H1 (cell line): ENCODE measurements at regions not wholly inside any gene's neighbourhood (a gene's known extent, or its start where the extent isn't known, plus 50 kb on each side); places are given as distances from the start of the nearest gene placed in this dataset.

ENCODE experiments used
- CTCF ChIA-PET: fragments of 300-600 bp; sonication (Branson Sonifier 250); formaldehyde crosslinking; loops from one replicate; lab custom pipeline; 2021; ENCODE audit not compliant: partially characterized antibody; lab: Charles Lee
- POLR2A ChIA-PET: fragments of 300-600 bp; sonication (Branson Sonifier 250); formaldehyde crosslinking; loops from one replicate; lab custom pipeline; 2021; ENCODE audit warnings: inconsistent platforms; ENCODE audit not compliant: partially characterized antibody; lab: Charles Lee
- DNase-seq, 2 experiments: peaks; one replicate each; pipeline versions ENCODE4 v3.0.0 to v3.0.0-alpha.2; 2010 to 2022; ENCODE audit warnings: low spot score in 2 of 2, low read depth in 1 of 2, mixed read lengths in 1 of 2
- FAIRE-seq: peaks from 2 replicates; lab custom pipeline; 2011; peaks lifted over from hg19 to GRCh38; lab: Jason Lieb, UNC
- H2AFZ ChIP-seq: 2 replicates; pipeline ENCODE4 v1.8.1; 2012; ENCODE audit warnings: low read length, inconsistent platforms
- H2AK5ac ChIP-seq: 2 replicates; pipeline ENCODE4 v1.6.1; 2013; ENCODE audit warnings: low read depth, low read length
- H2BK120ac ChIP-seq: replicated peaks from 2 replicates; pipeline ENCODE3; 2013; ENCODE audit warnings: low read depth, low read length, inconsistent platforms
- H2BK12ac ChIP-seq: 2 replicates; pipeline ENCODE4 v1.6.1; 2013; ENCODE audit warnings: low read depth, low read length
- H2BK15ac ChIP-seq: 2 replicates; pipeline ENCODE4 v1.6.1; 2013; ENCODE audit warnings: low read length
- H2BK20ac ChIP-seq: 2 replicates; pipeline ENCODE4 v1.6.1; 2013; ENCODE audit warnings: low read length
- H2BK5ac ChIP-seq: 2 replicates; pipeline ENCODE4 v1.6.1; 2013; ENCODE audit warnings: low read depth, low read length
- H3K14ac ChIP-seq: 2 replicates; pipeline ENCODE4 v1.6.1; 2013; ENCODE audit warnings: inconsistent platforms; ENCODE audit not compliant: insufficient read length
- H3K18ac ChIP-seq: 2 replicates; pipeline ENCODE4 v1.6.1; 2013; ENCODE audit warnings: low read length; ENCODE audit errors: extremely low read depth
- H3K23ac ChIP-seq: 2 replicates; pipeline ENCODE4 v1.6.1; 2013; ENCODE audit warnings: inconsistent platforms; ENCODE audit not compliant: insufficient read length
- H3K23me2 ChIP-seq: 2 replicates; pipeline ENCODE4 v1.6.1; 2013; ENCODE audit warnings: low read depth, low read length
- H3K27ac ChIP-seq: 2 replicates; pipeline ENCODE4 v1.6.1; 2011; ENCODE audit warnings: low read depth, low read length, inconsistent platforms
- H3K27me3 ChIP-seq, 4 experiments: replicated peaks in 1 of 4; 1 replicate in 1 of 4; 2 replicates in 3 of 4; pipeline versions ENCODE4 v1.6.1 to v1.8.1; 2011 to 2013; ENCODE audit warnings: low read length in 3 of 4, mild to moderate bottlenecking in 3 of 4, inconsistent platforms in 2 of 4, mixed read lengths in 2 of 4, moderate library complexity in 1 of 4; ENCODE audit not compliant: control insufficient read depth in 3 of 4, insufficient read depth in 3 of 4; ENCODE audit errors: extremely low read depth in 1 of 4
- H3K36me3 ChIP-seq, 4 experiments: 2 replicates each; pipeline versions ENCODE4 v1.6.1 to v1.8.1; 2011 to 2013; ENCODE audit warnings: mild to moderate bottlenecking in 4 of 4, low read length in 3 of 4, moderate library complexity in 2 of 4, control low read depth in 1 of 4, inconsistent platforms in 1 of 4; ENCODE audit not compliant: insufficient read depth in 4 of 4, control insufficient read depth in 2 of 4
- H3K4ac ChIP-seq: replicated peaks from 2 replicates; pipeline ENCODE3; 2013; ENCODE audit warnings: low read length, low read depth, mixed read lengths, inconsistent platforms; ENCODE audit not compliant: insufficient read length
- H3K4me1 ChIP-seq, 4 experiments: replicated peaks in 1 of 4; 1 replicate in 1 of 4; 2 replicates in 3 of 4; pipeline versions ENCODE4 v1.6.1 to v1.8.1; 2011 to 2013; ENCODE audit warnings: low read length in 3 of 4, inconsistent platforms in 2 of 4, mixed read lengths in 1 of 4; ENCODE audit not compliant: insufficient read depth in 4 of 4, control insufficient read depth in 3 of 4
- H3K4me2 ChIP-seq, 2 experiments: 2 replicates each; pipeline versions ENCODE4 v1.6.1 to v1.8.1; 2011 to 2013; ENCODE audit warnings: low read depth in 2 of 2, low read length in 2 of 2, control low read depth in 1 of 2, inconsistent platforms in 1 of 2, mild to moderate bottlenecking in 1 of 2; ENCODE audit not compliant: insufficient read depth in 1 of 2
- H3K4me3 ChIP-seq, 4 experiments: fragments of 200-600, 300-600 bp in 1 of 4; sonication (generic), shearing (Covaris generic), sonication (Bioruptor Twin) in 1 of 4; 2 replicates each; pipeline versions ENCODE4 v1.5.1 to v1.8.1; 2011 to 2016; ENCODE audit warnings: low read length in 4 of 4, low read depth in 3 of 4, control low read depth in 2 of 4, inconsistent platforms in 2 of 4, mild to moderate bottlenecking in 2 of 4, mixed read lengths in 1 of 4, moderate library complexity in 1 of 4; ENCODE audit not compliant: insufficient read depth in 2 of 4; ENCODE audit errors: extremely low read depth in 1 of 4
- H3K56ac ChIP-seq: replicated peaks from 2 replicates; pipeline ENCODE3; 2013; ENCODE audit warnings: low read depth, mild to moderate bottlenecking, mixed read lengths, low read length, inconsistent platforms; ENCODE audit not compliant: insufficient read length
- H3K79me1 ChIP-seq: 2 replicates; pipeline ENCODE4 v1.6.1; 2013; ENCODE audit warnings: low read depth, low read length, control low read depth
- H3K79me2 ChIP-seq, 2 experiments: 2 replicates each; pipeline versions ENCODE4 v1.6.1 to v1.8.1; 2012 to 2013; ENCODE audit warnings: low read length in 2 of 2, mild to moderate bottlenecking in 2 of 2, inconsistent platforms in 1 of 2; ENCODE audit not compliant: insufficient read depth in 2 of 2, control insufficient read depth in 1 of 2
- H3K9ac ChIP-seq, 4 experiments: replicated peaks in 1 of 4; 1 replicate in 1 of 4; 2 replicates in 3 of 4; pipeline versions ENCODE4 v1.6.1 to v1.8.1; 2011 to 2013; ENCODE audit warnings: low read depth in 3 of 4, low read length in 3 of 4, control low read depth in 2 of 4, mild to moderate bottlenecking in 2 of 4, moderate library complexity in 2 of 4, inconsistent platforms in 1 of 4; ENCODE audit errors: extremely low read depth in 1 of 4
- H3K9me3 ChIP-seq, 2 experiments: 2 replicates each; pipeline versions ENCODE4 v1.6.1 to v1.8.1; 2012 to 2013; ENCODE audit warnings: mild to moderate bottlenecking in 2 of 2, moderate library complexity in 2 of 2, control low read depth in 1 of 2, inconsistent platforms in 1 of 2, low read depth in 1 of 2, low read length in 1 of 2, mixed read lengths in 1 of 2; ENCODE audit not compliant: insufficient read depth in 2 of 2
- H4K20me1 ChIP-seq, 2 experiments: replicated peaks in 1 of 2; 2 replicates each; pipeline versions ENCODE3 to v1.8.1; 2011 to 2013; ENCODE audit warnings: inconsistent platforms in 2 of 2, low read length in 2 of 2, mild to moderate bottlenecking in 1 of 2; ENCODE audit not compliant: insufficient read depth in 2 of 2, control insufficient read depth in 1 of 2
- H4K5ac ChIP-seq: 2 replicates; pipeline ENCODE4 v1.6.1; 2013; ENCODE audit warnings: low read length, low read depth, mixed read lengths, inconsistent platforms; ENCODE audit not compliant: insufficient read length
- H4K8ac ChIP-seq: 2 replicates; pipeline ENCODE4 v1.8.0; 2013; ENCODE audit warnings: mild to moderate bottlenecking, moderate library complexity, low read length, inconsistent platforms; ENCODE audit not compliant: insufficient read depth; ENCODE audit errors: extremely low read depth
- H4K91ac ChIP-seq: replicated peaks from 2 replicates; pipeline ENCODE3; 2013; ENCODE audit warnings: low read length, mixed read lengths, inconsistent platforms; ENCODE audit not compliant: insufficient read length
- CBX5 ChIP-seq: fragments of 300-800, 300-1000 bp; sonication (generic); IDR thresholded peaks from 2 replicates; pipeline ENCODE4 v1.7.1; 2016; ENCODE audit warnings: antibody characterized with exemption, low read length, low read depth
- CTCF ChIP-seq, 3 experiments: IDR thresholded peaks; 1 replicate in 2 of 3; 2 replicates in 1 of 3; pipeline versions ENCODE4 v1.5.1 to v1.6.1; 2011; ENCODE audit warnings: low read length in 3 of 3, mild to moderate bottlenecking in 3 of 3, inconsistent platforms in 2 of 3, low read depth in 1 of 3, moderate library complexity in 1 of 3; ENCODE audit not compliant: insufficient read depth in 1 of 3; ENCODE audit errors: control extremely low read depth in 1 of 3
- EP300 ChIP-seq, 2 experiments: IDR thresholded peaks; 1 replicate in 1 of 2; 2 replicates in 1 of 2; pipeline ENCODE4 v1.6.1; 2011 to 2012; ENCODE audit warnings: low read depth in 2 of 2, low read length in 2 of 2, mild to moderate bottlenecking in 2 of 2, borderline replicate concordance in 1 of 2, inconsistent platforms in 1 of 2, moderate library complexity in 1 of 2
- HDAC6 ChIP-seq: IDR thresholded peaks from one replicate; pipeline ENCODE4 v1.7.1; 2012; ENCODE audit warnings: low read depth, mild to moderate bottlenecking, inconsistent platforms, low read length, moderate library complexity
- JUN ChIP-seq: IDR thresholded peaks from 2 replicates; pipeline ENCODE4 v1.6.1; 2011; ENCODE audit warnings: low read depth, mild to moderate bottlenecking, improper control_type of control experiment, low read length
- KDM1A ChIP-seq: fragments of 200-600, 300-600 bp; sonication (generic); IDR thresholded peaks from 2 replicates; pipeline ENCODE4 v1.7.1; 2016; ENCODE audit warnings: mild to moderate bottlenecking, low read length, borderline replicate concordance
- RNF2 ChIP-seq: fragments of 200-900, 300-1000 bp; sonication (generic); IDR thresholded peaks from 2 replicates; pipeline ENCODE4 v1.7.1; 2016; ENCODE audit warnings: borderline replicate concordance, low read depth, mild to moderate bottlenecking, antibody characterized with exemption, low read length; ENCODE audit not compliant: poor library complexity, severe bottlenecking; ENCODE audit errors: missing control alignments
- TAF7 ChIP-seq: optimal IDR thresholded peaks from 2 replicates; pipeline ENCODE3; 2011; ENCODE audit warnings: low read depth, mild to moderate bottlenecking, inconsistent platforms, low read length, moderate library complexity, borderline replicate concordance
- USF2 ChIP-seq: IDR thresholded peaks from 2 replicates; pipeline ENCODE4 v1.6.1; 2011; ENCODE audit warnings: low read length, improper control_type of control experiment
- WGBS, 2 experiments: shearing (Covaris generic) in 1 of 2; methylation state at CpG; one replicate each; pipeline versions ENCODE4 v1.1.6 to v1.1.7; 2013 to 2015; ENCODE audit warnings: low lambda C conversion rate in 2 of 2, mixed read lengths in 2 of 2, inconsistent platforms in 1 of 2, low coverage in 1 of 2, missing lambda C conversion rate in 1 of 2; ENCODE audit not compliant: insufficient replicate concordance in 2 of 2, insufficient coverage in 1 of 2, insufficient read length in 1 of 2; ENCODE audit errors: extremely low coverage in 1 of 2, missing lambda C conversion rate in 1 of 2; 5-methylcytosine and 5-hydroxymethylcytosine counted together

- Histone ChIP-seq H4K8ac (no peak overlapping the region), H2BK12ac (no peak overlapping the region), H2BK15ac (no peak overlapping the region), H2BK20ac (no peak overlapping the region), H3K4me1 (no peaks in the 10 kb centered on the region), H3K36me3 (no peaks in the 10 kb centered on the region), H3K23ac (no peak overlapping the region), H3K27me3 (no peaks in the 10 kb centered on the region), H4K91ac (no peak overlapping the region), H2AFZ (no peak overlapping the region), H3K18ac (no peak overlapping the region), H3K4ac (no peak overlapping the region), H2AK5ac (no peak overlapping the region), H3K27ac (no peak overlapping the region), H3K9ac (no peak overlapping the region), H3K79me2 (no peaks in the 10 kb centered on the region), H3K56ac (no peak overlapping the region), H3K23me2 (no peaks in the 10 kb centered on the region), H3K4me3 (no peak overlapping the region), H4K20me1 (no peaks in the 10 kb centered on the region), H3K79me1 (no peaks in the 10 kb centered on the region), H2BK5ac (no peak overlapping the region), H3K4me2 (no peak overlapping the region), H3K9me3 (peaks cover 0 to 9% of the 10 kb centered on the region in 2 experiments; a peak in 2 of 4 replicates), H2BK120ac (no peak overlapping the region), H4K5ac (no peak overlapping the region), H3K14ac (no peak overlapping the region)
- 98% methylated on average over 6 of the region's 6 CpGs; no CpG with 5 or more reads in 1 of the 2 experiments for WGBS, 2 experiments
- FAIRE-seq (no peak), DNase-seq (peak in 1 of 2 experiments; percentile 17)
- ChIA-PET CTCF (interaction anchor here (1.0 to 1.5 kb wide), 2 partner anchors 8 to 53 kb away, joined by 3 to 4 read pairs; no protein-coding TSS in a partner anchor), POLR2A (no interaction called here)
- TF ChIP-seq USF2 (no peak), JUN (no peak), KDM1A (no peak), CTCF (IDR thresholded peaks at IDR 0.05; ENCODE audit: control extremely low read depth in 1 of 3, insufficient read depth in 1 of 3, low read depth in 1 of 3, low read length in 3 of 3) (no peak), CBX5 (no peak), HDAC6 (no peak), EP300 (IDR thresholded peaks at IDR 0.05; ENCODE audit: borderline replicate concordance in 1 of 2, low read depth in 2 of 2, low read length in 2 of 2) (no peak), TAF7 (no peak), RNF2 (no peak)
Measured at GRCh38 chr16:9351440-9351839, 260.0 kb downstream of the HAPSTR1 start.
